Cardiac muscle cell (in vitro differentiated cells and primary cell): ENCODE measurements at regions not wholly inside any gene's neighbourhood (a gene's known extent, or its start where the extent isn't known, plus 50 kb on each side); places are given as distances from the start of the nearest gene placed in this dataset.
"Not testable (repeated sequence)": the region's sequence is repeated elsewhere in the genome, so short reads cannot be mapped to it uniquely, and the experiment has no call there.

Source experiments
- DNase-seq, 2 donors: peaks; one replicate each; pipeline versions ENCODE4 v3.0.0 to v3.0.0-alpha.2; 2010 to 2017; ENCODE audit warnings: low read depth in 1 of 2, low spot score in 1 of 2
- H3K27ac ChIP-seq: fragments of 200-600 bp; sonication (generic); 2 replicates; pipeline ENCODE4 v1.5.1; 2016
- H3K27me3 ChIP-seq: fragments of 200-600 bp; sonication (generic); 2 replicates; pipeline ENCODE4 v1.6.0; 2016; ENCODE audit warnings: control low read depth
- H3K36me3 ChIP-seq: fragments of 200-600 bp; sonication (generic); 2 replicates; pipeline ENCODE4 v1.5.1; 2016; ENCODE audit warnings: control low read depth
- H3K4me1 ChIP-seq: fragments of 200-600 bp; sonication (generic); 2 replicates; pipeline ENCODE4 v1.8.1; 2017; ENCODE audit warnings: low read depth, mild to moderate bottlenecking, mixed run types
- H3K4me3 ChIP-seq: fragments of 200-600 bp; sonication (generic); 2 replicates; pipeline ENCODE4 v1.5.1; 2016; ENCODE audit warnings: mild to moderate bottlenecking
- H3K9me3 ChIP-seq: fragments of 200-600 bp; sonication (generic); 2 replicates; pipeline ENCODE4 v1.5.1; 2017; ENCODE audit warnings: low read depth, mild to moderate bottlenecking, control low read depth
- TF ChIP-seq, protein P1 (sequence below): IDR thresholded peaks from 2 replicates; pipeline ENCODE4 v1.5.1; 2012; ENCODE audit warnings: low read depth, mild to moderate bottlenecking, low read length

DNA sequence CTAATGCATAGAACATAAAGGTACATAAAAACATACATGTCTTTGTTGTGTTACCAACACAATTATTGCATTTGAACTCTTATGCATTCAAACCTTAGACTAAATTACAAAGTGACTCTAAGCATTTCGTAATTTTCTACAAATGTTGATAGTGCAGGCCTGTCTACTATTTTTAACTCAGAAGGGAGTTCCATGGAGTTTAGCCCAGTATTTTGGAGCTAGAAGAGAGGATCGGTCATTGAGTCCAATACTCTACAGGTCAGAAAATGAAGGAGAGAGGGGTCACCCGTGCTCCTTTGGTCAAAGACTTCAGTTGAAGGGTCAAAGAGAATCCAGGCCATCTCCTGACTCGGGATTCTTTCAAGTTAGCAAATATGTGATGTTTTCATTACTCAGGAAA lies 55.3 kb upstream of the SRRM3 start:
- no peak overlapping the region for H3K4me3 ChIP-seq

DNA sequence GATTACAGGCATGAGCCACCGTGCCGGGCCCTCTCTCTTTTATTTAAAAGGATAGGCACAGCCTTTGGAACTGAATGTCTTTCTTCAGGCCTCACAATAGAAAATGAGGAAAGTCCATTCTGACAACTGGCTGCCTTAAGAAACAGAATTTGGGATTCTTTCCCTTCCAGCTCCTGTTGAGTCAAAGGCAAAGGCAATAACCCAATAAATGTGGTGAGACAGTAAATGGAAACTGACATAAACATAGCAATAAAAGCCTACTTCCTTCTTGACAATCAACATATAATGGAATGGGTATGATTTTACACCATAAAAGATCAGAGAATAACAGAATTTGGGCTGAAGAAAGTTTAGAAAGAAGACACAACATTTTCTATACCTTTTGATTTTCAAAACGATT lies 52.7 kb upstream of the SRRM3 start:
- H3K36me3 ChIP-seq, H3K4me1 ChIP-seq, DNase-seq, H3K9me3 ChIP-seq, H3K4me3 ChIP-seq, H3K27me3 ChIP-seq, H3K27ac ChIP-seq: not testable (repeated sequence)

More for the DNA sequence above, 55.3 kb upstream of the SRRM3 start:
- TF ChIP-seq, protein P1, sequence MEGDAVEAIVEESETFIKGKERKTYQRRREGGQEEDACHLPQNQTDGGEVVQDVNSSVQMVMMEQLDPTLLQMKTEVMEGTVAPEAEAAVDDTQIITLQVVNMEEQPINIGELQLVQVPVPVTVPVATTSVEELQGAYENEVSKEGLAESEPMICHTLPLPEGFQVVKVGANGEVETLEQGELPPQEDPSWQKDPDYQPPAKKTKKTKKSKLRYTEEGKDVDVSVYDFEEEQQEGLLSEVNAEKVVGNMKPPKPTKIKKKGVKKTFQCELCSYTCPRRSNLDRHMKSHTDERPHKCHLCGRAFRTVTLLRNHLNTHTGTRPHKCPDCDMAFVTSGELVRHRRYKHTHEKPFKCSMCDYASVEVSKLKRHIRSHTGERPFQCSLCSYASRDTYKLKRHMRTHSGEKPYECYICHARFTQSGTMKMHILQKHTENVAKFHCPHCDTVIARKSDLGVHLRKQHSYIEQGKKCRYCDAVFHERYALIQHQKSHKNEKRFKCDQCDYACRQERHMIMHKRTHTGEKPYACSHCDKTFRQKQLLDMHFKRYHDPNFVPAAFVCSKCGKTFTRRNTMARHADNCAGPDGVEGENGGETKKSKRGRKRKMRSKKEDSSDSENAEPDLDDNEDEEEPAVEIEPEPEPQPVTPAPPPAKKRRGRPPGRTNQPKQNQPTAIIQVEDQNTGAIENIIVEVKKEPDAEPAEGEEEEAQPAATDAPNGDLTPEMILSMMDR, result no peak
- Histone ChIP-seq H3K27me3 (no peaks in the 10 kb centered on the region), H3K9me3 (no peaks in the 10 kb centered on the region), H3K36me3 (no peaks in the 10 kb centered on the region), H3K4me1 (no peaks in the 10 kb centered on the region), H3K27ac (no peak overlapping the region)
- no peak for DNase-seq

DNA sequence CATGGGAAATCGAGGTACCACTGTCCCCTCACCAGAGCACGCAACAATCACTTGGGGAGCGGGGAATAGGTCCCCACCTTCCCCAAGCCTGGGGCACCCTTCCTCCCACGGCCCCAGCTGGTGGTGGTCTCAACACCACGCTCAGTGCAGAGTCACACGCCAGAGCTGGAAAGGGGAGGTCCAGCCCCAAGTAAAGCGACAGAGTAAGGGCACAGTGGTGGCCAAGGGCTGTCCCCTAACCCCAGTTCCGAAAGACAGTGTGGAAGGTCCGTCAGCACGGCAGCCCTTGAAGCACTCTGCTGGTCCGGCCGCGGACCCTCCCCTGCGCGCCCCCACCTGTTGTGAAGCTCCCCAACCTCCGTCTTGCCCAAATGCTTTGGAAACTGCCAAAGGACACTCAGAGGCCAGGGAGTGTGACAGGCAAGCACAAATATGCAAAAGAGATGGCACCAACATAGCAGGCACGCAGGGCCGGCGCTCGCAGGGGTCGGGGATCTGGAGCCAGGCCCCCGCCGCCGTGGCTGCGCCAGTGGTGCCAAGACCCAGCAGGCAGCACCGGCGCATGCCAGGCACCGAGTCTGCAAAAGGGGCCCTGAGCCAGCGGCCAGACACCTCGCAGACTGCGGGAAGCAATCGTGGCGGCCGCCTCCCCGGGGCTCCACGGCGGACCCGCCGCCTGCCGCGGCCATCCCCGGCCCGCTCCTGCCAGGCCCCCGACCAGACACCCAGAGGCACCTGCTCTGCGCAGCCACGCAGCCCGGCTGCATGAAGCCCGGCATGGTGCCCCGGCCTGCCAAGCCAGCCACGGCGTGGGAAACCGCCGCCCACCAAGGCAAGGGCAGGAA lies 51.6 kb upstream of the SRRM3 start:
- Histone ChIP-seq H3K4me3 (no peak overlapping the region), H3K9me3 (no peaks in the 10 kb centered on the region), H3K27ac (no peak overlapping the region), H3K27me3 (no peaks in the 10 kb centered on the region), H3K36me3 (no peaks in the 10 kb centered on the region), H3K4me1 (no peaks in the 10 kb centered on the region)
- DNase-seq, result no peak
- TF ChIP-seq, protein P1, result no peak
